ENCODE measurements at regions not wholly inside any gene's neighbourhood (a gene's known extent, or its start where the extent isn't known, plus 50 kb on each side); places are given as distances from the start of the nearest gene placed in this dataset.
"Not testable (repeated sequence)": the region's sequence is repeated elsewhere in the genome, so short reads cannot be mapped to it uniquely, and the experiment has no call there.

- no peak for DNase-seq (ENCODE audit: low read depth in 3 of 3)
Observed at GRCh38 chr16:13621639-13622038, 298.3 kb upstream of the ERCC4 start.

DNA sequence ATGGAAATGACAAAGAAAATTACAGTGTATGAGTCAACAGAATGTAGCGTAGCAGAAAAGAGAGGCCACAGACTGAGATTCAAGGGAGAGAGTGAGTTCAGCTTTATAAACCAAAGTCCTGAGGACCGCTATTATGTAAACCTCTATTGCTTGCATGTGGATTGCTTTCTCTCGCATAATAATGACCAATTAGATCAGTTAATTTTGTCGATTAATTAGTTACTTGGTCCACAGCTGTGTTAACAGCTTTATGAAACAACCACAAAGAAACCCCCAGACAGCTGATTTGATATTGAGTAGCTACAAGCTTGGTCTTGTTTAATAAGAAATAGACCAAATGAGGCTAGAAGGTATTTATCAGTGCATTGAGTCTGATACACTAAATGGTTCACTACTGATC is 291.8 kb upstream of the ERCC4 start:
- DNase-seq (ENCODE audit: low read depth in 3 of 3) = no peak

DNA sequence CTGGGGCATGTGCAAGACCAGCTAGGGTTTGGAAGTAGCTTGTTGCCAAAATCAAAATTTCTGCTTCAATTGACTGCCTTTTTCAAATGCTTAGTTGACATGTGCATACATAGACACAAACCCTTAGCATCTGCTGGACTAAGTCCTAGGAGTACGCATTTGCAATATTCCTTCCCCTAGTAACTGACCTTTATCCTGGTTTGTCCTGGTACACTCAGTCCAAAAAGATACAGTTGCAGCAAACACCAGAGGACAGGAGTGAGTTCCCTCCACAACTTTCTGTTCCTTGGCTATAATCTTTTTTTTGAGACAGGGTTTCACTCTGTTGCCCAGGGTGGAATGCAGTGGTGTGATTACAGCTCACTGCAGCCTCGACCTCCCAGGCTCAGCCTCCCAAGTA is 290.2 kb upstream of the ERCC4 start:
- no peak for DNase-seq (ENCODE audit: low read depth in 3 of 3)

- no peak for DNase-seq (ENCODE audit: low read depth in 3 of 3)
Observed at GRCh38 chr16:13630374-13630773, 289.6 kb upstream of the ERCC4 start.

DNA sequence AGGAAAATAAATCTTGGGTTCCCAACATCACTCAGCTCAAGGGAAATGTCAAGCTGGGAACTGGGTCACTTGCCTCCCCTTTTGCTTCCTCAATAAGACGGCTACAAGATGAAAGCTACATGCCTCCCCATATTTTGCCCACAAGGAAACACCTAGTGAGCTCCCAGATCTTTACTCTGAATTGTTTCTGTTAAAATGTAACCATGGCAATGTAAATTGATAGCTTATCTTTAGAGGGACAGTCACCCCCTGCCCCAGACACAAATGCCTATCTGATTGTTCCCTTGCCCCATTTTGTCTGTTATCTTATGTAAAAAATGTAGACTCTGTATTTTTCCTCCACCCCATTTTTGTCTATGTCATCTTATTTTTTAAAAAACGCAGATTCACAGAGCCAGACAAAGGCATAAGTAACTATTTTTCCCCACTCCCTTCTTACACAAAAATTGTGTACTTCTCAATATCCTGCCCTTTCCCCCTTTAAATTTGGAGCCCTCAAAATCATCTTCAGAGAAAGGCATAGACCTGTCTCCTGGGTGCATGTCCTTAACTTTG is 288.7 kb upstream of the ERCC4 start:
- DNase-seq (ENCODE audit: low read depth in 3 of 3) = no peak

DNA sequence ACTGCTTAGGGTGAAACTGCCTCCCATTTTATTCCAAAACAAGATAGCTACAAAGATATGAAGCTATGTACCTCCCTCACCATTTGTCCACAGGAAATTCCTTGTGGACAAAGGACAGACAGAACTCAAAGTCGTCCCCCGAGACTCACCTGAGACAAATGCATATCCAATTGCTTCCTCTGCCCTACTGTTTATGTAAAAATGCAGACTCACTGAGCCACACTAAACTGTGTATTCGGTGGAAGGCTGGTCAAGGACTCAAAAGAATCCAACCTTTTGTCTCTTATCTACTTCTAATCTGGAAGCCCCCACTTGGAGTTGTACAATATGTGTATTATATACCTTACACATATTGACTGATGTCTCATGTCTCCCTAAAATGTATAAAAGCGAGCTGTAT is 288.0 kb upstream of the ERCC4 start:
- no peak for DNase-seq (ENCODE audit: low read depth in 3 of 3)

DNA sequence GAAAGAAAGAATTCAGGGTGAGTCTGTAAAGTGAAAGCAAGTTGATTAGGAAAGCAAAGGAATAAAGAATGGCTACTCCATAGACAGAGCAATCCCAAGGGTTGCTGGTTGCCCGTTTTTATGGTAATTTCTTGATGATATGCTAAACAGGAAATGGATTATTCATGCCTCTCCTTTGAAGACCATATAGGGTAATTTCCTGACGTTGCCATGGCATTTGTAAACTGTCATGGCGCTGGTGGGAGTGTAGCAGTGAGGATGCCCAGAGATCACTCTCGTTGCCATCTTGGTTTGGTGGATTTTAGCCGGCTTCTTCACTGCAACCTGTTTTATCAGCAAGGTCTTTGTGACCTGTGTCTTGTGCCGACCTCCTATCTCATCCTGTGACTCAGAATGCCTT is 287.4 kb upstream of the ERCC4 start:
- not testable (repeated sequence) for DNase-seq (ENCODE audit: low read depth in 3 of 3)

- no peak for DNase-seq (ENCODE audit: low read depth in 3 of 3)
Observed at GRCh38 chr16:13633391-13633861, 286.5 kb upstream of the ERCC4 start.

DNA sequence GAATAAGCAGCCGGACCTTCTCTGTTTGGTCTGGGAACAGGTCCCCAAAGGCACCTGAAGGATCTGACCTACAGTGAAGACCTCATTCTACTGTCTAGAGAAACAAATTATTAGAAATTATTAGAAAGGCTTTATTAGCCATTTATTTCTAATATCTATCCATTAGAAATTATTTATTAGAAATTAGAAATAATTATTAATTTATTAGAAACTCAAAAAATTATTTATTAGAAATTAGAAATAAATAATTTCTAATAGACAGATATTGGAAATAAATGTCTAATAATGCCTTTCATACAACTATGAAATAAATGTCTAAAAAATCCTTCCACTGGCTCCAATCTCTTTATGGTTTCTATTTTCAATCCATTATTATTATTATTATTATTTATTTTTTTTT is 285.7 kb upstream of the ERCC4 start:
- DNase-seq (ENCODE audit: low read depth in 3 of 3) = no peak

- DNase-seq (ENCODE audit: low read depth in 3 of 3) = no peak
Observed at GRCh38 chr16:13634959-13635358, 285.0 kb upstream of the ERCC4 start.

GRCh38 chr16:13638218-13638617 is 281.7 kb upstream of the ERCC4 start:
- no peak for DNase-seq (ENCODE audit: low read depth in 3 of 3)

DNA sequence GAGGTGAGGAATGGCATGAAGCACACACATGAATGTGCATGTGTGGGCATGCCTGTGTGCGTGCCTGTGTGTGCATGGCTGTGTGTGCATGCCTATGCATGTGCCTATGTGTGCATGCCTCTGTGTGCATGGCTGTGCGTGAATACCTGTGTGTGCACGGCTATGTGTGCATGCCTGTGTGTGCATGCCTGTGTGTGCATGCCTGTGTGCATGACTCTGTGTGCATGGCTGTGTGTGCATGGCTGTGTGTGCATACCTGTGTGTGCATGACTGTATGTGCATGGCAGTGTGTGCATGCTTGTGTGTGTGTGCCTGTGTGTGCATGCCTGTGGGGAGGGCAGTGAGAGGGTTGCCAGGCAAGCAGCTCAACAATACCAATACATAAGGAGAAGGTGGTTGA is 276.5 kb upstream of the ERCC4 start:
- no peak for DNase-seq (ENCODE audit: low read depth in 3 of 3)

DNA sequence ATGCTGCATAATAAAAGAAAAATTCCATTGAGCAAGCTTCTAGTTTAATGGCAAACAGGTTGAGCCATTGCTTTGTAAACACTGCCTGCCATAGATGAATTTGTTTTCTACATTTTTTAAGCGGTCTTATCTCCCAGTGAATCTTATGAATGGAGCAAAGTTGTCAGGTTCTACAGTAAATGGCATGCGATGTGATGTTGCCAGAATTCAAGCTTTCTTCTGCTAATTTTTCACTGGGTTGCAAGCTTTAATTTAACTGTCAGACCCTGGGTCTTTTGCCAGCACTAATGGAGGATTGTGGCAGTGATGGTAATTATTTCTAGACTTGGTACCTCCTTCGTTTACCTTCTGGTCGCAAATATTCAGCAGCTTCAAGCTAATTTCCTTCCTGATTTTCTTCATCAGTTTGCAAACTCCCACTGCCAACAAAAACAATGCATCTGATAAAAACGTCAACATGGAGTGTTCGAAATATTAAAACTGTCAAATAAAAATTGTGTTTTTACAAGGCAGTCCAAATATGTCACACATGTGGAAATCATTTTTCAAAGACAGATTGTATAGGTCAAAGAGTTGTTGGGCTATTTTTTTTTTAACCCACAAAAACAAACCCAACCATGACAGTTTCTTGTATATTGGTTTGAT is 274.2 kb upstream of the ERCC4 start:
- DNase-seq (ENCODE audit: low read depth in 3 of 3) = no peak

- no peak for DNase-seq (ENCODE audit: low read depth in 3 of 3)
Observed at GRCh38 chr16:13660807-13661206, 259.1 kb upstream of the ERCC4 start.

DNA sequence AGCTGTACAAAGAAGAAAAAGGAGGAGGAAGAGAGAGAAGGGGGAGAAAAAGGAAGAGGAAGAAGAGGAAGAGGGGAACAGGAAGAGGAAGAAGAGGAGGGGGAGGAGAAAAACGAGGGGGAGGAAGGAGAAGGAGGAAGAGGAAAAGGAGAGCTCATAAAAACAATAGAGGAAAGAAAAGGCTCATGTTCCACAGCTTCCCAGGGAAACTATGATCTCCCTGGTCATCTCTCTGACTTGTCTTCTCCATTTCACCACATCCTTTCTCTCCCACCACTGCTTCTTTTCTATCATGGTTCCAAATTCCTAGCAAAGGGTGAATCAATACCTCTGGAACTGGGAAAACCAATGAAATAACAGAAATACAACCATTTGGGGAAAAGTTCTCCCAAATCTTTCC is 254.1 kb upstream of the ERCC4 start:
- DNase-seq (ENCODE audit: low read depth in 3 of 3) = no peak

- no peak for DNase-seq (ENCODE audit: low read depth in 3 of 3)
Observed at GRCh38 chr16:13672196-13672595, 247.8 kb upstream of the ERCC4 start.

DNA sequence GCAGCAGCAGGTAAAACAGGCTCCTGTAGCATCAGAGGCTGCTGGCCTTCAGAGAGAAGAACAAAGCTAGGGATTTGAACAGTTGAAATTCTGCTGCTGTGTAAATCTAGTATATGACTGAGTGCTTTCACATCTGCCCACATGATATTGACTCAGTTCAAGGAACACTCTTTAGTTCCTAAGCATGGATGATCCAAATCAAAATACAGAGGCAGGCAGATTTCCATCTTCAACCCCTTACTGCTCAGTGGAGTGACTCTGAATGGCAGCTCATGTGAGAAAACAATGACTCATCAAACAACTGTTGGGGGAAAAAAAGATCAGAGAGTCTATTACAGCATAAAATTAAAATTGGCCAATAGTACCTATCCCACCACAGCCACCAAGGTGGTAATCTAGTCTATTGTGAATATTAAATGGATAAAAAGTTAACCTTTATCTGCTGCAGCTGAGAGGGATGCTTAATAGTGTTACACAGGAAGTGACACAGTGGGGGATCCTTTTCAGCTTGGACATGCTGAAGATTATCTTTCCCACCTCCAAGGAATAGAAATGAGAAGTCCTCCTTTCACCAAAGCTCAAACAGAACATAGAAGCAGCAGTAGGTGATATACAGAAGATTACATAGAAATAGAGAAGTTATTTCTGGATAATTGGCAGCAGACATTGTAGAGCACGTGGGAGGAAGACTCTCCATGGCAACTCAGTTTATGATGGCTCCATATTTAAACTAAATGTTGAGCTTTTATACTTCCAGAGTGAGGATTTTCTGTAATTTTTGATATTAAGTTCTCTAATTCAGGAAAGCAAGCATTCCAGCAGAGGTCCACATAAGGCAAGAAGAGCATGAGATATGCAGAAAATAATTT is 239.7 kb upstream of the ERCC4 start:
- no peak for DNase-seq (ENCODE audit: low read depth in 3 of 3)

GRCh38 chr16:13684819-13685563 is 235.0 kb upstream of the ERCC4 start:
- DNase-seq (ENCODE audit: low read depth in 3 of 3) = no peak

DNA sequence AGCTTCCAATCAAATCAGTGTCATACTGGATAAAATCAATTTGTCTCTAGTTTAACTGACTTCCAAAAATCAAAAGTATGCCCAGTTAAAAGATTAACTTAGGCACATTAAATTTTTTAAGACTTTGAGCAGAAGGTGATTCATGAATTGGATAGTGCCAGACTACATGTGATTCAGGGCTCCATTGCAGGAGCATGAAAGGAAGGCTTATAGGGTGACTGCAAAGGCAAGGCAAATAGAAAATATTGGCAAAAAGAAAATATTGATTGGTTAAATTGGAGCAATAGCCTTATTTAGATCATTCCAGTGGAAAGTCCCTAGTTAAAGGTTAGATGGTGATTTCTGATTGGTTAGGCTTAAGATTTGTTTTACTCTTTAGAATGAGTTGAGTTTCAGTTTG is 223.9 kb upstream of the ERCC4 start:
- no peak for DNase-seq (ENCODE audit: low read depth in 3 of 3)

DNA sequence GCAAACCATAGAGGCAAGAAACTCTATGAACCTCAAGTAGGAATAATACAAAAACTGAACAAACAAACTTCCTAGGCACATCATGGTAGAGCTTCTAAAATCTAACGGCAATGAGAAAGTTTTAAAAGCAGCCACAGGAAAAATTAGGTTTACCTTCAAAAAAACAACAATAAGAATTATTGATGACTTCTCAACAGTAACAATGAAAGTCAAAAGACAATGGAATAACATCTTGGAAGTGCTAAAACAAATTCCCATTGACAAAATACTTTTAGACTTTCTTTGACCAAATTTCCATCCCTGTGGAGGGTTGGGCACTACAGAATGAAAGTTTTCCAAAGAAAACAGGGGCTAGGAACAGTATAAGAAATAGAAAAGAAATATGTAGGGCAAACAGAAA is 222.9 kb upstream of the ERCC4 start:
- no peak for DNase-seq (ENCODE audit: low read depth in 3 of 3)

DNA sequence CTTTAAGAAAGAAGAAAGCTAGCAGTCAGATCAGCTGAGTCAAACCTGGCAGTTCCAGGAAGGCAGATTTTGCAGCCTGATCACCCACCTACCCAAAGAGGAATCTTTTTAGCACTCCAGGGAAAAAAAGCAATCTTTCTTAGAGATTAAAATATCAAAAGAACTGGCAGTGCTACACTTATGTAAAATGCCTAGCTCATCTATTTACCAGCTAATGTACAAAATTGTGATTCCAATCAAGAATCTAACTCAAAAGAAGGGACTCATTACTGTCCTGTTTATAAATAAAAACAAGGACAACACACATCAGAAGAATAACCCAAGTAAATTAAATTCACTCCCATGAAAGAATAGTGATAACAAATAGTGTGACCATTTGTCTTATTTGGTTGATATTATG is 222.4 kb upstream of the ERCC4 start:
- DNase-seq (ENCODE audit: low read depth in 3 of 3) = no peak

- no peak for DNase-seq (ENCODE audit: low read depth in 3 of 3)
Observed at GRCh38 chr16:13702614-13703013, 217.3 kb upstream of the ERCC4 start.

Data from stimulated activated CD4-positive, alpha-beta T cell treated with anti-CD3 and anti-CD28 coated beads, TNF-alpha, amount 100 ng/mL, for 48 hours (primary cell).